Smooth muscle cell (in vitro differentiated cells): ENCODE measurements at regions not wholly inside any gene's neighbourhood (a gene's known extent, or its start where the extent isn't known, plus 50 kb on each side); places are given as distances from the start of the nearest gene placed in this dataset.

Source experiments
- DNase-seq: peaks from one replicate; lab custom pipeline; 2025; ENCODE audit not compliant: unreplicated experiment; lab: John Stamatoyannopoulos, UW
- H2AFZ ChIP-seq: fragments of 200-600 bp; sonication (generic); 2 replicates; pipeline ENCODE4 v1.6.0; 2016; ENCODE audit warnings: antibody characterized with exemption, low read depth, mild to moderate bottlenecking
- H3F3A ChIP-seq: fragments of 200-600 bp; sonication (generic); 2 replicates; pipeline ENCODE4 v1.6.0; 2017; ENCODE audit warnings: antibody characterized with exemption, low read depth
- H3K27ac ChIP-seq: fragments of 200-600 bp; sonication (generic); 2 replicates; pipeline ENCODE4 v1.5.1; 2016; ENCODE audit warnings: low read depth, mild to moderate bottlenecking
- H3K27me3 ChIP-seq: fragments of 200-600 bp; sonication (generic); 2 replicates; pipeline ENCODE4 v1.6.1; 2016; ENCODE audit warnings: low read depth, mild to moderate bottlenecking
- H3K36me3 ChIP-seq: fragments of 200-600 bp; sonication (generic); 2 replicates; pipeline ENCODE4 v1.5.1; 2016; ENCODE audit warnings: low read depth
- H3K4me1 ChIP-seq: fragments of 200-600 bp; sonication (generic); 2 replicates; pipeline ENCODE4 v1.5.1; 2016; ENCODE audit warnings: low read depth
- H3K4me2 ChIP-seq: fragments of 200-600 bp; sonication (generic); 2 replicates; pipeline ENCODE4 v1.6.0; 2016; ENCODE audit warnings: mild to moderate bottlenecking
- H3K4me3 ChIP-seq: fragments of 200-600 bp; sonication (generic); 2 replicates; pipeline ENCODE4 v1.5.1; 2016; ENCODE audit warnings: mild to moderate bottlenecking
- H3K79me2 ChIP-seq: fragments of 200-600 bp; sonication (generic); 2 replicates; pipeline ENCODE4 v1.6.0; 2016; ENCODE audit warnings: low read depth, mild to moderate bottlenecking
- H3K9ac ChIP-seq: fragments of 200-600 bp; sonication (generic); 2 replicates; pipeline ENCODE4 v1.6.0; 2016; ENCODE audit warnings: low read depth
- H3K9me3 ChIP-seq: fragments of 200-600 bp; sonication (generic); replicated peaks from 2 replicates; pipeline ENCODE4 v1.5.1; 2016; ENCODE audit warnings: low read depth
- H4K20me1 ChIP-seq: fragments of 200-600 bp; sonication (generic); 2 replicates; pipeline ENCODE4 v1.6.0; 2016; ENCODE audit warnings: low read depth
- WGBS: methylation state at CpG from one replicate; pipeline ENCODE4 v1.1.7; 2016; ENCODE audit warnings: low lambda C conversion rate; 5-methylcytosine and 5-hydroxymethylcytosine counted together
- TF ChIP-seq, protein P1 (sequence below): fragments of 200-600 bp; sonication (generic); IDR thresholded peaks from 2 replicates; pipeline ENCODE4 v1.5.1; 2017; ENCODE audit warnings: borderline replicate concordance, mild to moderate bottlenecking, antibody characterized with exemption; ENCODE audit not compliant: insufficient read depth, poor library complexity, severe bottlenecking

DNA sequence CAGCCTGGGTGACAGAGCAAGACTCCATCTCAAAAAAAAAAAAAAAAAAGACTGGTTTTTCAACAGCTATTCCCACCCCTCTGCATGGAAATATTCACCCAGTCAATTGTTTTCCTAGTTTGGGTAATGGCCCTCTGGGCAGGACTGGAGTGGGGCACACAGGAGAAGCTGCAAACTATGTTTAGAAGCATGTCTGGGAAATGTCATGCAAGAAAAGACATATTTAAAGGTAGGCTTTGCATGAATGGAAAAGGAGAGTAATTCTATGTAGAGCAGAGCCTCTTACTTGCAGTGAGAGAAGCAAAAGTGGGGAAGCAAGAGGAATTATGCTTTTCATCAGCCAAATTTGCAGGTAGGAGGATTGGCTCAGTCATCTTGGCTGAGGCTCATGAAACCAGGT lies 276.5 kb upstream of the PLEKHG7 start:
- TF ChIP-seq, protein P1, sequence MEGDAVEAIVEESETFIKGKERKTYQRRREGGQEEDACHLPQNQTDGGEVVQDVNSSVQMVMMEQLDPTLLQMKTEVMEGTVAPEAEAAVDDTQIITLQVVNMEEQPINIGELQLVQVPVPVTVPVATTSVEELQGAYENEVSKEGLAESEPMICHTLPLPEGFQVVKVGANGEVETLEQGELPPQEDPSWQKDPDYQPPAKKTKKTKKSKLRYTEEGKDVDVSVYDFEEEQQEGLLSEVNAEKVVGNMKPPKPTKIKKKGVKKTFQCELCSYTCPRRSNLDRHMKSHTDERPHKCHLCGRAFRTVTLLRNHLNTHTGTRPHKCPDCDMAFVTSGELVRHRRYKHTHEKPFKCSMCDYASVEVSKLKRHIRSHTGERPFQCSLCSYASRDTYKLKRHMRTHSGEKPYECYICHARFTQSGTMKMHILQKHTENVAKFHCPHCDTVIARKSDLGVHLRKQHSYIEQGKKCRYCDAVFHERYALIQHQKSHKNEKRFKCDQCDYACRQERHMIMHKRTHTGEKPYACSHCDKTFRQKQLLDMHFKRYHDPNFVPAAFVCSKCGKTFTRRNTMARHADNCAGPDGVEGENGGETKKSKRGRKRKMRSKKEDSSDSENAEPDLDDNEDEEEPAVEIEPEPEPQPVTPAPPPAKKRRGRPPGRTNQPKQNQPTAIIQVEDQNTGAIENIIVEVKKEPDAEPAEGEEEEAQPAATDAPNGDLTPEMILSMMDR: no peak
- H3K9ac ChIP-seq: no peak overlapping the region

GRCh38 chr12:92425165-92425564 lies 277.6 kb upstream of the PLEKHG7 start:
- no peak overlapping the region for H2AFZ ChIP-seq
- TF ChIP-seq, protein P1: no peak
- H3K9ac ChIP-seq: no peak overlapping the region
- DNase-seq: no peak
- H3K36me3 ChIP-seq: no peaks in the 10 kb centered on the region
- no peak overlapping the region for H3K27ac ChIP-seq
- no peaks in the 10 kb centered on the region for H4K20me1 ChIP-seq
- no peak overlapping the region for H3K4me2 ChIP-seq
- 89% methylated on average over 1 of the region's 1 CpG for WGBS
- H3K27me3 ChIP-seq: no peaks in the 10 kb centered on the region
- H3K9me3 ChIP-seq: no peaks in the 10 kb centered on the region
- no peaks in the 10 kb centered on the region for H3F3A ChIP-seq
- no peaks in the 10 kb centered on the region for H3K4me1 ChIP-seq
- no peaks in the 10 kb centered on the region for H3K79me2 ChIP-seq
- no peak overlapping the region for H3K4me3 ChIP-seq

More for the DNA sequence above, 276.5 kb upstream of the PLEKHG7 start:
- Histone ChIP-seq H3K9me3 (no peaks in the 10 kb centered on the region), H3K36me3 (no peaks in the 10 kb centered on the region), H3K4me2 (no peak overlapping the region), H3K27me3 (no peaks in the 10 kb centered on the region), H3K27ac (no peak overlapping the region), H3K79me2 (no peaks in the 10 kb centered on the region), H3F3A (no peaks in the 10 kb centered on the region), H2AFZ (no peak overlapping the region), H3K4me3 (no peak overlapping the region), H4K20me1 (no peaks in the 10 kb centered on the region), H3K4me1 (no peaks in the 10 kb centered on the region)
- DNase-seq: no peak

- WGBS: 64% methylated on average over 4 of the region's 4 CpGs
These were observed 278.5 kb upstream of the PLEKHG7 start for GRCh38 chr12:92424338-92424737.

GRCh38 chr12:92421701-92422100 lies 276.1 kb upstream of the BTG1 start:
- no peak overlapping the region for H3K4me2 ChIP-seq
- H3K4me3 ChIP-seq: no peak overlapping the region
- H2AFZ ChIP-seq: no peak overlapping the region
- no peak for DNase-seq
- no peaks in the 10 kb centered on the region for H3K4me1 ChIP-seq
- H3F3A ChIP-seq: no peaks in the 10 kb centered on the region
- no peaks in the 10 kb centered on the region for H3K27me3 ChIP-seq
- H3K9me3 ChIP-seq: no peaks in the 10 kb centered on the region
- no peak overlapping the region for H3K27ac ChIP-seq
- H3K9ac ChIP-seq: no peak overlapping the region
- TF ChIP-seq, protein P1: no peak
- no peaks in the 10 kb centered on the region for H4K20me1 ChIP-seq
- H3K36me3 ChIP-seq: no peaks in the 10 kb centered on the region
- no peaks in the 10 kb centered on the region for H3K79me2 ChIP-seq

More at GRCh38 chr12:92424338-92424737, 278.5 kb upstream of the PLEKHG7 start:
- H3K4me2 ChIP-seq: no peak overlapping the region
- H4K20me1 ChIP-seq: no peaks in the 10 kb centered on the region
- no peaks in the 10 kb centered on the region for H3K4me1 ChIP-seq
- no peak overlapping the region for H3K4me3 ChIP-seq
- peak overlapping the region; percentile 34 for H2AFZ ChIP-seq
- H3F3A ChIP-seq: no peaks in the 10 kb centered on the region
- TF ChIP-seq, protein P1: no peak
- H3K9me3 ChIP-seq: no peaks in the 10 kb centered on the region
- H3K79me2 ChIP-seq: no peaks in the 10 kb centered on the region
- no peak for DNase-seq
- no peaks in the 10 kb centered on the region for H3K36me3 ChIP-seq
- H3K9ac ChIP-seq: no peak overlapping the region
- H3K27ac ChIP-seq: no peak overlapping the region
- H3K27me3 ChIP-seq: no peaks in the 10 kb centered on the region
